CD4-positive, alpha-beta T cell treated with Interleukin-17A for 4 hours (primary cell): ENCODE measurements at regions not wholly inside any gene's neighbourhood (a gene's known extent, or its start where the extent isn't known, plus 50 kb on each side); places are given as distances from the start of the nearest gene placed in this dataset.
"Not testable (repeated sequence)": the region's sequence is repeated elsewhere in the genome, so short reads cannot be mapped to it uniquely, and the experiment has no call there.

ENCODE experiments used
- DNase-seq: peaks from one replicate; pipeline ENCODE4 v3.0.0-alpha.2; 2020; ENCODE audit warnings: mixed read lengths

GRCh38 chr2:5587766-5588165, 104.4 kb upstream of the SOX11 start:
- no peak for DNase-seq

GRCh38 chr2:5588601-5589000, 103.6 kb upstream of the SOX11 start:
- DNase-seq, result no peak

- DNase-seq, result no peak
These were observed 103.0 kb upstream of the SOX11 start for GRCh38 chr2:5589183-5589582.

GRCh38 chr2:5590886-5591285, 101.3 kb upstream of the SOX11 start:
- DNase-seq, result no peak

- no peak for DNase-seq
These were observed 99.3 kb upstream of the SOX11 start for GRCh38 chr2:5592916-5593315.

- no peak for DNase-seq
These were observed 97.9 kb upstream of the SOX11 start for GRCh38 chr2:5594249-5594695.

GRCh38 chr2:5596868-5597267, 95.3 kb upstream of the SOX11 start:
- no peak for DNase-seq

GRCh38 chr2:5598156-5598555, 94.0 kb upstream of the SOX11 start:
- DNase-seq, result no peak

GRCh38 chr2:5609201-5609600, 83.0 kb upstream of the SOX11 start:
- no peak for DNase-seq

- no peak for DNase-seq
These were observed 79.5 kb upstream of the SOX11 start for GRCh38 chr2:5612666-5613065.

- no peak for DNase-seq
These were observed 76.2 kb upstream of the SOX11 start for GRCh38 chr2:5616019-5616418.

- DNase-seq, result no peak
These were observed 74.8 kb upstream of the SOX11 start for GRCh38 chr2:5617358-5617757.

- DNase-seq, result no peak
These were observed 74.4 kb upstream of the SOX11 start for GRCh38 chr2:5617796-5618195.

GRCh38 chr2:5618271-5618670, 73.9 kb upstream of the SOX11 start:
- no peak for DNase-seq

- DNase-seq, result not testable (repeated sequence)
These were observed 66.6 kb upstream of the SOX11 start for GRCh38 chr2:5625556-5626065.

- not testable (repeated sequence) for DNase-seq
These were observed 63.7 kb upstream of the SOX11 start for GRCh38 chr2:5628484-5628883.

- not testable (repeated sequence) for DNase-seq
These were observed 62.7 kb upstream of the SOX11 start for GRCh38 chr2:5629510-5629909.

GRCh38 chr2:5637051-5637450, 55.1 kb upstream of the SOX11 start:
- not testable (repeated sequence) for DNase-seq
